Endodermal cell (in vitro differentiated cells): ENCODE measurements at regions not wholly inside any gene's neighbourhood (a gene's known extent, or its start where the extent isn't known, plus 50 kb on each side); places are given as distances from the start of the nearest gene placed in this dataset.

Experiments
- DNase-seq: peaks from one replicate; pipeline ENCODE4 v3.0.0-alpha.2; 2017
- H3K27ac ChIP-seq: 2 replicates; pipeline ENCODE4 v1.5.1; 2013; ENCODE audit warnings: mild to moderate bottlenecking, low read depth, low read length, moderate library complexity
- H3K27me3 ChIP-seq: 2 replicates; pipeline ENCODE4 v1.6.1; 2013; ENCODE audit warnings: mild to moderate bottlenecking, low read length, moderate library complexity; ENCODE audit not compliant: insufficient read depth, control insufficient read depth, poor library complexity, severe bottlenecking
- H3K36me3 ChIP-seq: 2 replicates; pipeline ENCODE4 v1.7.0; 2013; ENCODE audit warnings: mild to moderate bottlenecking, low read length, moderate library complexity; ENCODE audit not compliant: control insufficient read depth, insufficient read depth
- H3K4me1 ChIP-seq: one replicate; pipeline ENCODE4 v1.7.0; 2013; ENCODE audit warnings: low read length; ENCODE audit not compliant: control insufficient read depth, insufficient read depth
- H3K4me3 ChIP-seq: 2 replicates; pipeline ENCODE4 v1.5.1; 2013; ENCODE audit warnings: mild to moderate bottlenecking, low read length, moderate library complexity
- H3K9ac ChIP-seq: 2 replicates; pipeline ENCODE4 v1.6.1; 2013; ENCODE audit warnings: mild to moderate bottlenecking, low read length, moderate library complexity; ENCODE audit not compliant: poor library complexity, severe bottlenecking; ENCODE audit errors: extremely low read depth
- H3K9me3 ChIP-seq: 2 replicates; pipeline ENCODE4 v1.6.1; 2013; ENCODE audit warnings: mild to moderate bottlenecking, low read length, moderate library complexity; ENCODE audit not compliant: control insufficient read depth
- H3K27ac Mint-ChIP-seq: 2 replicates; pipeline ENCODE4 v1.8.0; 2020; ENCODE audit warnings: mixed read lengths
- H3K27me3 Mint-ChIP-seq: 2 replicates; pipeline ENCODE4 v1.8.0; 2021; ENCODE audit warnings: mild to moderate bottlenecking, mixed read lengths; ENCODE audit not compliant: insufficient read depth
- H3K36me3 Mint-ChIP-seq: 2 replicates; pipeline ENCODE4 v1.8.0; 2020; ENCODE audit warnings: low read depth, mixed read lengths
- H3K4me1 Mint-ChIP-seq: 2 replicates; pipeline ENCODE4 v1.8.0; 2020; ENCODE audit warnings: mixed read lengths
- H3K4me3 Mint-ChIP-seq: 2 replicates; pipeline ENCODE4 v1.8.0; 2020; ENCODE audit warnings: mild to moderate bottlenecking, moderate library complexity, mixed read lengths
- H3K9me3 Mint-ChIP-seq: 2 replicates; pipeline ENCODE4 v1.8.0; 2020; ENCODE audit warnings: mild to moderate bottlenecking, mixed read lengths
- CTCF ChIP-seq: fragments of 200-600 bp; sonication (generic); conservative IDR thresholded peaks from 2 replicates; pipeline ENCODE4 v1.5.0; 2021; ENCODE audit warnings: antibody characterized with exemption, mild to moderate bottlenecking
- WGBS, 2 experiments: methylation state at CpG; one replicate each; pipeline versions ENCODE4 v1.1.5 to v1.1.7; 2013; ENCODE audit warnings: missing lambda C conversion rate in 2 of 2, mixed read lengths in 1 of 2; ENCODE audit not compliant: insufficient coverage in 1 of 2, insufficient read length in 1 of 2; 5-methylcytosine and 5-hydroxymethylcytosine counted together

- Histone ChIP-seq H3K4me1 (no peaks in the 10 kb centered on the region), H3K9ac (no peak overlapping the region), H3K4me3 (no peak overlapping the region), H3K27ac (no peak overlapping the region), H3K36me3 (no peaks in the 10 kb centered on the region), H3K9me3 (no peaks in the 10 kb centered on the region), H3K27me3 (no peaks in the 10 kb centered on the region)
- Mint-ChIP-seq H3K9me3 (no peaks in the 10 kb centered on the region), H3K36me3 (no peaks in the 10 kb centered on the region), H3K4me1 (peaks cover 5% of the 10 kb centered on the region), H3K4me3 (no peak overlapping the region), H3K27ac (no peak overlapping the region), H3K27me3 (no peaks in the 10 kb centered on the region)
- TF ChIP-seq CTCF, result no peak
- WGBS, 2 experiments, result 93% methylated on average over 1 of the region's 3 CpGs; no CpG with 5 or more reads in 1 of the 2 experiments
- no peak for DNase-seq
Observed at GRCh38 chr7:136698231-136698630, 170.2 kb upstream of the CHRM2 start.

DNA sequence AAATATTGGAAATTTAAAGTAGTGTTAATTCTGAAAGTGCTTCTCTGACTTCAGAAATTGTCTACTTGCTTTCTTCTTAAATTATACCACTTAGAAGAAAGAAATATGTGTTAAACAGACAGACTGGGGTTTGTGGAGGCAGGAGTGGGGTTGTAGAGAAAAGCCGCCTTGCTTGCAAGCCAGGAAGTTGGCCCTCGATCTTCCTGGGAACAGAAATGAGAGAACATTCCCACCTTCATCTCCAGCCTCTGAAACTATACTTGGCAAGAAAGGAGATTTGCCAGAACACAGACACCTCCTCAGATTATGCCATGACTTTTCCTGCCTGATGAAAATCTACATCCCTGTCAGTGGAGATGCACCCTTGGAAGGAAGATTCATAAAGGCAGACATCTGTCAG lies 171.2 kb upstream of the CHRM2 start:
- Mint-ChIP-seq H3K4me1 (peaks cover 5% of the 10 kb centered on the region), H3K27ac (no peak overlapping the region), H3K9me3 (no peaks in the 10 kb centered on the region), H3K27me3 (peaks cover under 1% of the 10 kb centered on the region), H3K4me3 (no peak overlapping the region), H3K36me3 (no peaks in the 10 kb centered on the region)
- H3K4me1 ChIP-seq, result no peaks in the 10 kb centered on the region
- no peak overlapping the region for H3K27ac ChIP-seq
- no peak overlapping the region for H3K9ac ChIP-seq
- H3K9me3 ChIP-seq, result no peaks in the 10 kb centered on the region
- H3K36me3 ChIP-seq, result no peaks in the 10 kb centered on the region
- DNase-seq, result no peak
- no peak overlapping the region for H3K4me3 ChIP-seq
- no peak for TF ChIP-seq CTCF
- WGBS, 2 experiments, result 85% methylated on average over 2 of the region's 2 CpGs; no CpG with 5 or more reads in 1 of the 2 experiments
- no peaks in the 10 kb centered on the region for H3K27me3 ChIP-seq

DNA sequence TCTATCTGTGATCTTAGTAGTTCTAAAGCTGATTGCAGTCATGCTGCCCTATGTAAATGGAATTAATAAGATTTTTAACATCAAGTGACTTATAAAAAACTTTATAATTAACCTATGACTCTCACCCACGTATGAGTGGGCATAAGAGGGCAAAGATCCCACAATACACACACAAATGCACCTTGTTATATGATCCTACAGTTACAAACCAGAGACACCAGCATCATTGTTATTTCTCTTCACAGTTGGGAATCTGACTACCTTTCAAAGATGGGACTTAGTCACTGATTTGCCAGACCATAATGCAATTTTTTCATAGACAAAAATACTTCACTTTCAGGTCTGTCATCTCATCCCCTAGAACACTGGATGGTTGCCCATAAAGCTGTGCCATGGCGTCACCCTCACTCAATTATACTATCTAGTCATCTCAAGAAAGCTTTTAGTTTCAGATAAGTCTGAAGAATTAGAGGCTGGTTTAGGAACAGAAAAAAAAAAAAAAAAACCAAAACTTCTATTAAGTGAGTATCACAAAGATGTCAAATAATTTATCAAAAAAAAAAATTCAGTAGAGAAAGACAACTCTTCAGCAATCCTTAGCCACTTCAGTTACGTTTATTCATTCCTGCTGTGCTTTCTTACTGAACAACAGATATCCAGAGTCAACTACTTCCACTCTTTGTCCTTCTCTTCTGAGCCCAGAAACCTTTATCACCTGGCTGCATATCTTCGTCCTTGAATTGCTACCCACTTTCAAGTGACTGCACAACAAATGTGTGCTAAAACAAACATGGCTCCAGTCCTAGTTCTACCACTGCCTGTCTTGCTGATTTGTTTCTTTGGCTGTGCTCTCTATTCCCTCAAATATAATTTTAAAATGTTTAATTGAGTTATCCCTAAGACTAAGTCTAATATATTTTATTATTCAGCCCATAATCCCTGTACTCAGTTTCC lies 175.0 kb upstream of the CHRM2 start:
- peaks cover 3% of the 10 kb centered on the region for H3K27me3 Mint-ChIP-seq
- 72 to 100% methylated on average over 1 to 4 of the region's 4 CpGs for WGBS, 2 experiments

More for the DNA sequence above, 175.0 kb upstream of the CHRM2 start:
- H3K4me3 Mint-ChIP-seq, result no peak overlapping the region
- no peak for DNase-seq
- H3K36me3 ChIP-seq, result no peaks in the 10 kb centered on the region
- no peak overlapping the region for H3K4me3 ChIP-seq
- no peak overlapping the region for H3K27ac Mint-ChIP-seq
- no peak overlapping the region for H3K27ac ChIP-seq
- no peaks in the 10 kb centered on the region for H3K9me3 Mint-ChIP-seq
- no peaks in the 10 kb centered on the region for H3K36me3 Mint-ChIP-seq
- peaks cover 5% of the 10 kb centered on the region for H3K4me1 Mint-ChIP-seq
- no peaks in the 10 kb centered on the region for H3K4me1 ChIP-seq
- no peak for TF ChIP-seq CTCF
- no peak overlapping the region for H3K9ac ChIP-seq
- H3K27me3 ChIP-seq, result no peaks in the 10 kb centered on the region
- no peaks in the 10 kb centered on the region for H3K9me3 ChIP-seq
